PC-3 (cell line): ENCODE measurements at regions not wholly inside any gene's neighbourhood (a gene's known extent, or its start where the extent isn't known, plus 50 kb on each side); places are given as distances from the start of the nearest gene placed in this dataset.

Experiments
- EZH2 ChIP-seq: fragments of 300-600 bp; sonication (generic); IDR thresholded peaks from one replicate; pipeline ENCODE4 v1.6.1; 2017; ENCODE audit warnings: antibody characterized with exemption, mild to moderate bottlenecking, low read length; ENCODE audit not compliant: unreplicated experiment
- TF ChIP-seq, protein P1 (sequence below): fragments of 300-600 bp; sonication (generic); conservative IDR thresholded peaks from 2 replicates; pipeline ENCODE4 v1.5.1; 2017; ENCODE audit warnings: antibody characterized with exemption, low read depth, mild to moderate bottlenecking, low read length

DNA sequence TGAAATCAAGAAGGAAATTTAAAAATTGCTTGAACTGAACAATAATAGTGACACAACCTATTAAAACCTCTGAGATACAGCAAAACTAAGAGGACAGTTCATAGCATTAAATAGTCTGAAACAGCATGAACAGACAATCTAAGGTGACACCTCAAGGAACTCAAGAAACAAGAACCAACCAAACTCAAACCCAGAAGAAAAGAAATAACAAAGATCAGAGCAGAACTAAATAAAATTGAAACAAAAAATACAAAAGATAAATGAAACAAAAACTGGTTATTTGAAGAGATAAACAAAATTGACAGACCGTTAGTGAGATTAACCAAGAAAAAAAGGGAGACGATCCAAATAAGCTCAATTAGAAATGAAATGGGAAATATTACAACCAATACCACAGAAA, 122.8 kb upstream of the TOP3B start:
- TF ChIP-seq EZH2, result no peak
- TF ChIP-seq, protein P1, sequence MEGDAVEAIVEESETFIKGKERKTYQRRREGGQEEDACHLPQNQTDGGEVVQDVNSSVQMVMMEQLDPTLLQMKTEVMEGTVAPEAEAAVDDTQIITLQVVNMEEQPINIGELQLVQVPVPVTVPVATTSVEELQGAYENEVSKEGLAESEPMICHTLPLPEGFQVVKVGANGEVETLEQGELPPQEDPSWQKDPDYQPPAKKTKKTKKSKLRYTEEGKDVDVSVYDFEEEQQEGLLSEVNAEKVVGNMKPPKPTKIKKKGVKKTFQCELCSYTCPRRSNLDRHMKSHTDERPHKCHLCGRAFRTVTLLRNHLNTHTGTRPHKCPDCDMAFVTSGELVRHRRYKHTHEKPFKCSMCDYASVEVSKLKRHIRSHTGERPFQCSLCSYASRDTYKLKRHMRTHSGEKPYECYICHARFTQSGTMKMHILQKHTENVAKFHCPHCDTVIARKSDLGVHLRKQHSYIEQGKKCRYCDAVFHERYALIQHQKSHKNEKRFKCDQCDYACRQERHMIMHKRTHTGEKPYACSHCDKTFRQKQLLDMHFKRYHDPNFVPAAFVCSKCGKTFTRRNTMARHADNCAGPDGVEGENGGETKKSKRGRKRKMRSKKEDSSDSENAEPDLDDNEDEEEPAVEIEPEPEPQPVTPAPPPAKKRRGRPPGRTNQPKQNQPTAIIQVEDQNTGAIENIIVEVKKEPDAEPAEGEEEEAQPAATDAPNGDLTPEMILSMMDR, result no peak
